ENCODE measurements at regions not wholly inside any gene's neighbourhood (a gene's known extent, or its start where the extent isn't known, plus 50 kb on each side); places are given as distances from the start of the nearest gene placed in this dataset.
"Not testable (repeated sequence)": the region's sequence is repeated elsewhere in the genome, so short reads cannot be mapped to it uniquely, and the experiment has no call there.

DNA sequence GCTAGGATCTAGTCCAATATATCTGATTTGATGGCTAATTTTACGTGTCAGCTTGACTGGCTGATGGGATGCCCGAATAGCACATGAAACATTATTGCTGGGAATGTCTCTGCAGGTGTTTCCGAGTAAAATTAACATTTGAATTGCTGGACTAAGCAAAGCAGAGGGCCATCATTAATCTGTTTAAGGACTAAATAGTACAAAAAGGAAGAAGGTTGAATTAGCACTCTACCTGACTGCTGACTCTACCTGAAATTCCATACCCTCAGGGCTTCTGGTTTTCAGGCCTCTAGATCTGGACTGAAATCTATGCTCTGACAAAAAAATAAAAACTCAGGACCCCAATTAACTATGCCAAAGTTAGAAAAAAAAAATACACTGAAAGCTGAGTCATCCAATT lies 1021.9 kb downstream of the FAM133A start:
- no peak overlapping the region for H3K4me3 ChIP-seq (ENCODE audit: low read depth, low read length)
- no peak for TF ChIP-seq CTCF (IDR thresholded peaks at IDR 0.05; ENCODE audit: borderline replicate concordance, insufficient read depth, low read depth, low read length)

DNA sequence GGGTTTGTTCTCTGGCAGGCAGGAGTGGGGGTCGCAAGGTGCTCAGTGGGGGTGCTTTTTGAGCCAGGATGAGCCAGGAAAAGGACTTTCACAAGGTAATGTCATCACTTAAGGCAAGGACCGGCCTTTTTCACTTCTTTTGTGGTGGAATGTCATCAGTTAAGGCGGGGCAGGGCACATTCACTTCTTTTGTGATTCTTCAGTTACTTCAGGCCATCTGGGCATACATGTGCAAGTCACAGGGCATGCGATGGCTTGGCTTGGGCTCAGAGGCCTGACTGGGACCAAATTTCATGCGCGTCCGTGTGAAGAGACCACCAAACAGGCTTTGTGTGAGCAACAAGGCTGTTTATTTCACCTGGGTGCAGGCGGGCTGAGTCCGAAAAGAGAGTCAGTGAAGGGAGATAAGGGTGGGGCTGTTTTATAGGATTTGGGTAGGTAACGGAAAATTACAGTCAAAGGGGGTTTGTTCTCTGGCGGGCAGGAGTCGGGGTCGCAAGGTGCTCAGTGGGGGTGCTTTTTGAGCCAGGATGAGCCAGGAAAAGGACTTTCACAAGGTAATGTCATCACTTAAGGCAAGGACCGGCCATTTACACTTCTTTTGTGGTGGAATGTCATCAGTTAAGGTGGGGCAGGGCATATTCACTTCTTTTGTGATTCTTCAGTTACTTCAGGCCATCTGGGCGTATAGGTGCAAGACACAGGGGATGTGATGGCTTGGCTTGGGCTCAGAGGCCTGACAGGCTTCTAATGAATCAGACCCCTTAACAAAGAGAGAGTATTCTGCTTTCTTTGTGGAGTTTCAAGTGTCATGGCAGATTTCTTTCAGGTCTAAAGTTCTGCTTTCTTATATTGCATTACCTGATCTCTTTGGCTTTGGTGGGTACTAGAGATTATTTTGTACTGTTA lies 1030.6 kb downstream of the FAM133A start:
- not testable (repeated sequence) for H3K4me3 ChIP-seq (ENCODE audit: low read depth, low read length)

- no peak for TF ChIP-seq CTCF (IDR thresholded peaks at IDR 0.05; ENCODE audit: borderline replicate concordance, insufficient read depth, low read depth, low read length)
- H3K4me3 ChIP-seq (ENCODE audit: low read depth, low read length): no peak overlapping the region
Observed at GRCh38 chrX:94721386-94721785, 1047.4 kb downstream of the FAM133A start.

- no peak for TF ChIP-seq CTCF (IDR thresholded peaks at IDR 0.05; ENCODE audit: borderline replicate concordance, insufficient read depth, low read depth, low read length)
- no peak overlapping the region for H3K4me3 ChIP-seq (ENCODE audit: low read depth, low read length)
Observed at GRCh38 chrX:94722578-94722977, 1048.6 kb downstream of the FAM133A start.

DNA sequence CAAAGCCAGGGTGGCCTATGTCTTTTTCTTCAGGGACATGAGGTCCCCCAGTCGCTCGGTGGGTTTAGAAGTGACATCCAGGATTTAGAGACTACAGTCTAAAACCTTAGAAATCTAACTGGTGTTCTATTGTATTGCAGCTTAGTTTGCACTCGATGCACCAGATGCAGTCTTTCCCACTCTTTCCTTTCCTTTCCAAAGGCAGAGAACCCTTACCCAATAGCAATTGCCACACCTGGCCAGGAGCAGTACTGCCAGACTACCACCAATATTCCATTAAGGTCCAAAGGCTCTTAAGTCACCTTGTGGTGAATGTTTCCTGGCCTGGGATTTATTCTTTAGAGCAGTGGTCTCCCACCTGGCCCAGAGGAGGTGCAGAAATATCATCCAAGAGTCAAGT lies 1068.8 kb downstream of the FAM133A start:
- no peak for TF ChIP-seq CTCF (IDR thresholded peaks at IDR 0.05; ENCODE audit: borderline replicate concordance, insufficient read depth, low read depth, low read length)
- H3K4me3 ChIP-seq (ENCODE audit: low read depth, low read length): no peak overlapping the region

DNA sequence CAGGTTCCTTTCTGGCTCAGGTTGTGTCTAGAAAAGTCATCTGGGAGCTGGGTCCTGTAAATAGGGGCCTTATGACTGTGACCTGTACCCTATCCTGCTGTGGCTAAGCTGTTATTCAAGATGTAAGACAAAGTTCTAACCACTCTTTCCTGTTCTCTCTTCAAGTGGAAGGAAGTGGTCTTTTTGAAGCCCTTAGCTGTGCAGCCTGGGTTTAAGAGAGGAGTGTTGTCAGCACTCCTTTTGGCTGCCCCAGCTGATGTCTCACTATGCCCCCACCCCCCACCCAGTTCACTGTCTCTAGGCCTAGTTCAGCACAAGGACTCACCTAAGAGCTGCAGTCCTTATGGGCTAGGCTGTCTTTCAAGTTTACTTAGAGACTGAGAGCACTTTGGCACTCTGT lies 1069.5 kb downstream of the FAM133A start:
- H3K4me3 ChIP-seq (ENCODE audit: low read depth, low read length): no peak overlapping the region
- no peak for TF ChIP-seq CTCF (IDR thresholded peaks at IDR 0.05; ENCODE audit: borderline replicate concordance, insufficient read depth, low read depth, low read length)

DNA sequence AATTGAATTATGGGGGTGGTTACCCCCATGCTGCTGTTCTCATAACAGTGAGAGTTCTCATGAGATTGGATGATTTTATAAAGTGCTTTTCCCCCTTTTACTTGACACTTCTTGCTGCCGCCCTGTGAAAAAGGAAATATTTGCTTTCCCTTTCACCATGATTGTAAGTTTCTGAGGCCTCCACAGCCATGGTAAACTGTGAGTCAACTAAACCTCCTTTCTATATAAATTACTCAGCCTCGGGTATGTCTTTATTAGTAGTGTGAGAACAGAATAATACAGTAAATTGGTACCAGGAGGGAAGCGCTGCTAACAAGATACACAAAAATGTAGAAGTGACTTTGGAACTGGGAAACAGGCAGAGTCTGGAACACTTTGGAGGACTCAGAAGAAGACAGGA lies 1070.8 kb downstream of the FAM133A start:
- H3K4me3 ChIP-seq (ENCODE audit: low read depth, low read length): no peak overlapping the region
- no peak for TF ChIP-seq CTCF (IDR thresholded peaks at IDR 0.05; ENCODE audit: borderline replicate concordance, insufficient read depth, low read depth, low read length)

All from GM12875 (cell line).